H9 (cell line): ENCODE measurements at regions not wholly inside any gene's neighbourhood (a gene's known extent, or its start where the extent isn't known, plus 50 kb on each side); places are given as distances from the start of the nearest gene placed in this dataset.

ENCODE experiments used
- DNase-seq: peaks from one replicate; pipeline ENCODE4 v3.0.0-alpha.2; 2017
- H2AFZ ChIP-seq: one replicate; pipeline ENCODE4 v1.6.1; 2013; ENCODE audit warnings: mild to moderate bottlenecking, low read length, control low read depth, moderate library complexity
- H2AK5ac ChIP-seq: 2 replicates; pipeline ENCODE4 v1.6.1; 2013; ENCODE audit warnings: low read length, control low read depth, mixed read lengths; ENCODE audit not compliant: insufficient read length
- H2BK120ac ChIP-seq: one replicate; pipeline ENCODE4 v1.6.1; 2013; ENCODE audit warnings: low read depth, mild to moderate bottlenecking, low read length, control low read depth, inconsistent platforms; ENCODE audit not compliant: poor library complexity, severe bottlenecking
- H2BK12ac ChIP-seq: 2 replicates; pipeline ENCODE4 v1.6.1; 2013; ENCODE audit warnings: low read length, control low read depth, mixed read lengths, low read depth; ENCODE audit not compliant: insufficient read length
- H2BK15ac ChIP-seq: 2 replicates; pipeline ENCODE4 v1.6.1; 2013; ENCODE audit warnings: low read depth, low read length, control low read depth
- H2BK20ac ChIP-seq: one replicate; pipeline ENCODE4 v1.6.1; 2013; ENCODE audit warnings: low read depth, mild to moderate bottlenecking, low read length, control low read depth, inconsistent platforms; ENCODE audit not compliant: poor library complexity, severe bottlenecking
- H2BK5ac ChIP-seq: 2 replicates; pipeline ENCODE4 v1.6.1; 2013; ENCODE audit warnings: low read length, control low read depth, mixed read lengths; ENCODE audit not compliant: insufficient read length
- H3K14ac ChIP-seq: 2 replicates; pipeline ENCODE4 v1.6.1; 2013; ENCODE audit warnings: low read length, control low read depth; ENCODE audit not compliant: insufficient read depth
- H3K18ac ChIP-seq: 2 replicates; pipeline ENCODE4 v1.6.1; 2013; ENCODE audit warnings: low read depth, mild to moderate bottlenecking, mixed read lengths, low read length, control low read depth; ENCODE audit not compliant: insufficient read length
- H3K23ac ChIP-seq: 2 replicates; pipeline ENCODE4 v1.6.1; 2013; ENCODE audit warnings: low read length, control low read depth, mixed read lengths, low read depth; ENCODE audit not compliant: insufficient read length
- H3K23me2 ChIP-seq: 2 replicates; pipeline ENCODE4 v1.6.1; 2013; ENCODE audit warnings: low read depth, mild to moderate bottlenecking, mixed read lengths, low read length, control low read depth; ENCODE audit not compliant: insufficient read length, poor library complexity, severe bottlenecking
- H3K27ac ChIP-seq: 2 replicates; pipeline ENCODE4 v1.5.1; 2013; ENCODE audit warnings: low read length, control low read depth, mixed read lengths, low read depth; ENCODE audit not compliant: insufficient read length
- H3K27me3 ChIP-seq: 2 replicates; pipeline ENCODE4 v1.6.1; 2013; ENCODE audit warnings: low read length, control low read depth, inconsistent platforms; ENCODE audit not compliant: insufficient read depth
- H3K4ac ChIP-seq: 2 replicates; pipeline ENCODE4 v1.6.1; 2013; ENCODE audit warnings: low read depth, mild to moderate bottlenecking, control low read depth, inconsistent platforms, low read length, moderate library complexity
- H3K4me1 ChIP-seq: 2 replicates; pipeline ENCODE4 v1.6.1; 2013; ENCODE audit warnings: low read length, control low read depth, inconsistent platforms; ENCODE audit not compliant: insufficient read depth
- H3K4me2 ChIP-seq: 2 replicates; pipeline ENCODE4 v1.6.1; 2013; ENCODE audit warnings: low read length, control low read depth, mixed read lengths; ENCODE audit not compliant: insufficient read length, insufficient read depth
- H3K56ac ChIP-seq: 2 replicates; pipeline ENCODE4 v1.6.1; 2013; ENCODE audit warnings: low read depth, mild to moderate bottlenecking, mixed read lengths, low read length, control low read depth; ENCODE audit not compliant: insufficient read length
- H3K79me1 ChIP-seq: 2 replicates; pipeline ENCODE4 v1.6.1; 2013; ENCODE audit warnings: low read depth, mild to moderate bottlenecking, moderate library complexity, low read length, control low read depth, inconsistent platforms; ENCODE audit not compliant: insufficient read depth, poor library complexity, severe bottlenecking
- H3K79me2 ChIP-seq: 2 replicates; pipeline ENCODE4 v1.6.1; 2013; ENCODE audit warnings: low read length, control low read depth, inconsistent platforms; ENCODE audit not compliant: insufficient read depth
- H3K9ac ChIP-seq: 2 replicates; pipeline ENCODE4 v1.6.1; 2013; ENCODE audit warnings: low read length, control low read depth, mixed read lengths; ENCODE audit not compliant: insufficient read length; ENCODE audit errors: extremely low read depth
- H3K9me3 ChIP-seq: one replicate; pipeline ENCODE4 v1.6.1; 2013; ENCODE audit warnings: low read depth, low read length, inconsistent platforms; ENCODE audit not compliant: control insufficient read depth
- H3T11ph ChIP-seq: one replicate; pipeline ENCODE4 v1.6.1; 2013; ENCODE audit warnings: mild to moderate bottlenecking, low read length, control low read depth, inconsistent platforms
- H4K20me1 ChIP-seq: one replicate; pipeline ENCODE4 v1.6.1; 2013; ENCODE audit not compliant: control insufficient read depth, insufficient read length, insufficient read depth
- H4K5ac ChIP-seq: 2 replicates; pipeline ENCODE4 v1.6.1; 2013; ENCODE audit warnings: low read depth, mild to moderate bottlenecking, mixed read lengths, low read length, control low read depth; ENCODE audit not compliant: insufficient read length
- H4K8ac ChIP-seq: replicated peaks from 2 replicates; pipeline ENCODE4 v1.6.1; 2013; ENCODE audit warnings: low read length, control low read depth, mixed read lengths, low read depth; ENCODE audit not compliant: insufficient read length
- H4K91ac ChIP-seq: 2 replicates; pipeline ENCODE4 v1.6.1; 2013; ENCODE audit warnings: low read depth, mild to moderate bottlenecking, moderate library complexity, mixed read lengths, low read length, control low read depth; ENCODE audit not compliant: insufficient read length
- H3K27ac Mint-ChIP-seq, 3 experiments: 2 replicates in 2 of 3; 3 replicates in 1 of 3; pipeline ENCODE4 v1.8.0; 2020 to 2021; ENCODE audit warnings: mixed read lengths in 3 of 3, mild to moderate bottlenecking in 1 of 3, moderate library complexity in 1 of 3
- H3K27me3 Mint-ChIP-seq: 2 replicates; pipeline ENCODE4 v1.8.0; 2021; ENCODE audit warnings: low read depth, mild to moderate bottlenecking, moderate library complexity, mixed read lengths
- H3K36me3 Mint-ChIP-seq, 3 experiments: 2 replicates in 2 of 3; 3 replicates in 1 of 3; pipeline ENCODE4 v1.8.0; 2020 to 2021; ENCODE audit warnings: low read depth in 3 of 3, mixed read lengths in 3 of 3; ENCODE audit not compliant: insufficient read depth in 1 of 3
- H3K4me1 Mint-ChIP-seq, 2 experiments: 2 replicates each; pipeline ENCODE4 v1.8.0; 2020; ENCODE audit warnings: mixed read lengths in 2 of 2
- H3K4me3 Mint-ChIP-seq, 2 experiments: 2 replicates in 1 of 2; 3 replicates in 1 of 2; pipeline ENCODE4 v1.8.0; 2020 to 2021; ENCODE audit warnings: mild to moderate bottlenecking in 2 of 2, mixed read lengths in 2 of 2, moderate library complexity in 1 of 2
- H3K9me3 Mint-ChIP-seq, 2 experiments: 2 replicates in 1 of 2; 3 replicates in 1 of 2; pipeline ENCODE4 v1.8.0; 2020; ENCODE audit warnings: mild to moderate bottlenecking in 2 of 2, mixed read lengths in 2 of 2, moderate library complexity in 1 of 2
- WGBS: extraction: QIAGEN DNeasy Blood & Tissue Kit; methylation state at CpG from one replicate; pipeline ENCODE4 v1.1.7; 2013; ENCODE audit warnings: missing lambda C conversion rate, low lambda C conversion rate, mixed read lengths; ENCODE audit not compliant: insufficient read length; ENCODE audit errors: extremely low coverage; 5-methylcytosine and 5-hydroxymethylcytosine counted together
- TF ChIP-seq, protein P1 (sequence below): fragments of 200-600 bp; sonication (generic); conservative IDR thresholded peaks from 3 replicates; pipeline ENCODE4 v1.8.0; 2021; ENCODE audit warnings: antibody characterized with exemption, mild to moderate bottlenecking

DNA sequence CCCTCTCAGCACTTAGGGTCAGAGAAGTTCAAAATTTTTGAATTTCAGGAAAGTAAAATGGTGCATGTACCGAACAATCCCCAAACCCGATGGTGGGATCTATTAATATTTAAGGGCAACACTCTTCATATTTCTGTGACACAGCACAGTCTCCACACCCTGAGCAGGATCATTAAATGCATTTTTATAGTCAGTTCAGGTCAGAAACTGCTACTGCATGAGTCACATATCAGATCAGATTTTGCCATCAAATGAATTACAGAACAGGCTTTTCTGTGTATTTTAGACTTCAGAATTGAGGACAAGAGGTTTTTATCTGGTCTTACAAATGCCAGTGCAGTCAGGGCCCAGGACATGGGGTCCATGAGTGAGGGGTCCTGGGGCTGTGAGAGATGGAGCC lies 79.2 kb downstream of the RIPK4 start:
- no peak overlapping the region for H2AFZ ChIP-seq
- no peak overlapping the region for H4K8ac ChIP-seq
- no peaks in the 10 kb centered on the region for H3K9me3 ChIP-seq
- H3K4me2 ChIP-seq: no peak overlapping the region
- H3K9ac ChIP-seq: no peak overlapping the region
- no peak for DNase-seq
- Mint-ChIP-seq H3K36me3 (no peaks in the 10 kb centered on the region), H3K27me3 (peaks cover 12% of the 10 kb centered on the region), H3K4me3 (no peak overlapping the region), H3K4me1 (peaks cover 8 to 26% of the 10 kb centered on the region in 2 experiments), H3K9me3 (no peaks in the 10 kb centered on the region; a peak in 2 of 5 replicates), H3K27ac (no peak overlapping the region)
- H3K79me2 ChIP-seq: no peaks in the 10 kb centered on the region
- no peak overlapping the region for H3K27ac ChIP-seq
- no peak overlapping the region for H4K5ac ChIP-seq
- no peaks in the 10 kb centered on the region for H3K23me2 ChIP-seq
- H2AK5ac ChIP-seq: no peak overlapping the region
- no peak overlapping the region for H2BK12ac ChIP-seq
- H2BK120ac ChIP-seq: no peak overlapping the region
- no CpG with 5 or more reads among the region's 2 CpGs for WGBS
- H4K91ac ChIP-seq: no peak overlapping the region
- no peaks in the 10 kb centered on the region for H4K20me1 ChIP-seq
- no peak overlapping the region for H3K23ac ChIP-seq
- H2BK15ac ChIP-seq: no peak overlapping the region
- no peak overlapping the region for H2BK20ac ChIP-seq
- no peak overlapping the region for H3K4ac ChIP-seq
- H3K4me1 ChIP-seq: no peaks in the 10 kb centered on the region
- no peaks in the 10 kb centered on the region for H3K27me3 ChIP-seq
- no peaks in the 10 kb centered on the region for H3K79me1 ChIP-seq
- H3K14ac ChIP-seq: no peak overlapping the region
- no peak overlapping the region for H3K56ac ChIP-seq
- TF ChIP-seq, protein P1, sequence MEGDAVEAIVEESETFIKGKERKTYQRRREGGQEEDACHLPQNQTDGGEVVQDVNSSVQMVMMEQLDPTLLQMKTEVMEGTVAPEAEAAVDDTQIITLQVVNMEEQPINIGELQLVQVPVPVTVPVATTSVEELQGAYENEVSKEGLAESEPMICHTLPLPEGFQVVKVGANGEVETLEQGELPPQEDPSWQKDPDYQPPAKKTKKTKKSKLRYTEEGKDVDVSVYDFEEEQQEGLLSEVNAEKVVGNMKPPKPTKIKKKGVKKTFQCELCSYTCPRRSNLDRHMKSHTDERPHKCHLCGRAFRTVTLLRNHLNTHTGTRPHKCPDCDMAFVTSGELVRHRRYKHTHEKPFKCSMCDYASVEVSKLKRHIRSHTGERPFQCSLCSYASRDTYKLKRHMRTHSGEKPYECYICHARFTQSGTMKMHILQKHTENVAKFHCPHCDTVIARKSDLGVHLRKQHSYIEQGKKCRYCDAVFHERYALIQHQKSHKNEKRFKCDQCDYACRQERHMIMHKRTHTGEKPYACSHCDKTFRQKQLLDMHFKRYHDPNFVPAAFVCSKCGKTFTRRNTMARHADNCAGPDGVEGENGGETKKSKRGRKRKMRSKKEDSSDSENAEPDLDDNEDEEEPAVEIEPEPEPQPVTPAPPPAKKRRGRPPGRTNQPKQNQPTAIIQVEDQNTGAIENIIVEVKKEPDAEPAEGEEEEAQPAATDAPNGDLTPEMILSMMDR: no peak
- H3K18ac ChIP-seq: no peak overlapping the region
- H2BK5ac ChIP-seq: no peak overlapping the region
- no peak overlapping the region for H3T11ph ChIP-seq
